ENCODE measurements at regions not wholly inside any gene's neighbourhood (a gene's known extent, or its start where the extent isn't known, plus 50 kb on each side); places are given as distances from the start of the nearest gene placed in this dataset.

GRCh38 chr2:67600222-67600871, 203.2 kb downstream of the ETAA1 start:
- no peaks in the 10 kb centered on the region for H3K27me3 ChIP-seq (replicated peaks in 1 of 2; ENCODE audit: control insufficient read depth in 2 of 2, insufficient read depth in 2 of 2, low read length in 1 of 2)
- H3K27ac ChIP-seq (ENCODE audit: control insufficient read depth, insufficient read depth), result no peak overlapping the region
- no peaks in the 10 kb centered on the region for H3K4me1 ChIP-seq (ENCODE audit: control insufficient read depth, insufficient read depth, low read length)
- SMC1A ChIA-PET (ENCODE audit: uncharacterized antibody, unreplicated experiment), result interaction anchor here (1.8 kb wide), 1 partner anchor 10 kb away, joined by 6 read pairs; no protein-coding TSS in a partner anchor
- intact Hi-C loops (cut with micrococcal nuclease; ENCODE audit: unreplicated experiment), result no loop called here
- in situ Hi-C loops (cut with MboI), result no loop called here
- TF ChIP-seq EZH2 (IDR thresholded peaks at IDR 0.05; ENCODE audit: borderline replicate concordance, control insufficient read depth, low read depth, low read length) (no peak), CUX1 (IDR thresholded peaks at IDR 0.05; ENCODE audit: insufficient replicate concordance, low read depth, low read length) (no peak), RAD51 (IDR thresholded peaks at IDR 0.05) (no peak), YBX1 (IDR thresholded peaks at IDR 0.05) (no peak), FOXM1 (IDR thresholded peaks at IDR 0.05; ENCODE audit: low read depth, low read length) (no peak), POLR2AphosphoS5 (IDR thresholded peaks at IDR 0.05; ENCODE audit: low read length) (no peak), PBX3 (IDR thresholded peaks at IDR 0.05; ENCODE audit: insufficient replicate concordance, low read depth, low read length) (no peak), KDM1A (IDR thresholded peaks at IDR 0.05; ENCODE audit: borderline replicate concordance) (no peak)
- no peak overlapping the region for H3K9ac ChIP-seq (ENCODE audit: control insufficient read depth, insufficient read depth, low read length)
- WGBS (ENCODE audit: insufficient coverage, insufficient replicate concordance, low lambda C conversion rate, missing lambda C conversion rate), result 55% methylated on average over 10 of the region's 10 CpGs
- FAIRE-seq (no peak), ATAC-seq (no peak), DNase-seq (ENCODE audit: low read depth, low spot score) (no peak)
- no peak overlapping the region for H3K4me2 ChIP-seq (ENCODE audit: control insufficient read depth, insufficient read depth)
- CTCF ChIA-PET, result no interaction called here
- H4K20me1 ChIP-seq (ENCODE audit: control insufficient read depth, insufficient read depth), result no peaks in the 10 kb centered on the region
- no peaks in the 10 kb centered on the region for H3K36me3 ChIP-seq (ENCODE audit: control insufficient read depth in 2 of 2, insufficient read depth in 2 of 2, low read length in 1 of 2)
- H2AFZ ChIP-seq (ENCODE audit: control insufficient read depth, low read depth, low read length), result no peak overlapping the region
- H3K4me3 ChIP-seq, result no peak overlapping the region
- no peaks in the 10 kb centered on the region for H3K79me2 ChIP-seq (ENCODE audit: control insufficient read depth, insufficient read depth, low read length)
- H3K9me3 ChIP-seq (replicated peaks; ENCODE audit: control insufficient read depth, insufficient read depth, low read length), result no peaks in the 10 kb centered on the region
- POLR2A ChIA-PET, result interaction anchor here (0.7 kb wide), 1 partner anchor 79 kb away, joined by 3 read pairs; no protein-coding TSS in a partner anchor
- BruUV-seq (replicated peaks), result no TSS peak
- RAD21 ChIA-PET (ENCODE audit: unreplicated experiment), result interaction anchor here (0.7 kb wide), 1 partner anchor 65 kb away, joined by 3 read pairs; no protein-coding TSS in a partner anchor

Data from GM12878 (cell line).